MM.1S (cell line): ENCODE measurements at regions not wholly inside any gene's neighbourhood (a gene's known extent, or its start where the extent isn't known, plus 50 kb on each side); places are given as distances from the start of the nearest gene placed in this dataset.

ENCODE experiments used
- CTCF ChIP-seq: fragments of 300-600 bp; sonication (generic); IDR thresholded peaks from 2 replicates; pipeline ENCODE4 v1.5.1; 2016; ENCODE audit warnings: antibody characterized with exemption, low read length, mixed read lengths
- EZH2 ChIP-seq: fragments of 300-600 bp; sonication (generic); optimal IDR thresholded peaks from 2 replicates; pipeline ENCODE3; 2017; ENCODE audit warnings: low read depth, mild to moderate bottlenecking, antibody characterized with exemption, low read length, mixed read lengths

- TF ChIP-seq CTCF (no peak), EZH2 (no peak)
These were observed 158.0 kb downstream of the DEPDC1B start for GRCh38 chr5:60541980-60542379.
